ENCODE measurements at regions not wholly inside any gene's neighbourhood (a gene's known extent, or its start where the extent isn't known, plus 50 kb on each side); places are given as distances from the start of the nearest gene placed in this dataset.
A peak's percentile ranks its signal among the peaks of the same experiment; 100 is the strongest.
"Not testable (repeated sequence)": the region's sequence is repeated elsewhere in the genome, so short reads cannot be mapped to it uniquely, and the experiment has no call there.

GRCh38 chr17:27099266-27099665 is 194.6 kb upstream of the WSB1 start:
- DNase-seq = not testable (repeated sequence)

- not testable (repeated sequence) for DNase-seq
Measured at GRCh38 chr17:27104605-27105221, 189.2 kb upstream of the WSB1 start.

- DNase-seq = no peak
Measured at GRCh38 chr17:27105636-27106035, 188.3 kb upstream of the WSB1 start.

GRCh38 chr17:27106347-27106981 is 187.4 kb upstream of the WSB1 start:
- no peak for DNase-seq

- DNase-seq = no peak
Measured at GRCh38 chr17:27106982-27107360, 186.9 kb upstream of the WSB1 start.

GRCh38 chr17:27107386-27108328 is 186.3 kb upstream of the WSB1 start:
- DNase-seq = not testable (repeated sequence)

- DNase-seq = no peak
Measured at GRCh38 chr17:27109346-27109745, 184.6 kb upstream of the WSB1 start.

GRCh38 chr17:27153005-27153404 is 140.9 kb upstream of the WSB1 start:
- DNase-seq = no peak

- no peak for DNase-seq
Measured at GRCh38 chr17:27155866-27156265, 138.0 kb upstream of the WSB1 start.

GRCh38 chr17:27157297-27157696 is 136.6 kb upstream of the WSB1 start:
- DNase-seq = no peak

GRCh38 chr17:27157898-27158297 is 136.0 kb upstream of the WSB1 start:
- no peak for DNase-seq

- DNase-seq = no peak
Measured at GRCh38 chr17:27158382-27158781, 135.5 kb upstream of the WSB1 start.

GRCh38 chr17:27180322-27180721 is 113.6 kb upstream of the WSB1 start:
- DNase-seq = no peak

GRCh38 chr17:27181379-27181925 is 112.5 kb upstream of the WSB1 start:
- DNase-seq = not testable (repeated sequence)

GRCh38 chr17:27181935-27182334 is 112.0 kb upstream of the WSB1 start:
- DNase-seq = no peak

GRCh38 chr17:27197505-27197904 is 96.4 kb upstream of the WSB1 start:
- DNase-seq = peak in 1 of 2 experiments; percentile 10

GRCh38 chr17:27199948-27200347 is 94.0 kb upstream of the WSB1 start:
- no peak for DNase-seq

GRCh38 chr17:27200476-27200875 is 93.4 kb upstream of the WSB1 start:
- DNase-seq = no peak

- no peak for DNase-seq
Measured at GRCh38 chr17:27203241-27203640, 90.7 kb upstream of the WSB1 start.

GRCh38 chr17:27206447-27206846 is 87.5 kb upstream of the WSB1 start:
- DNase-seq = no peak

GRCh38 chr17:27207073-27207513 is 86.8 kb upstream of the WSB1 start:
- DNase-seq = no peak

- DNase-seq = not testable (repeated sequence)
Measured at GRCh38 chr17:27208370-27208769, 85.5 kb upstream of the WSB1 start.

- no peak for DNase-seq
Measured at GRCh38 chr17:27209316-27209715, 84.6 kb upstream of the WSB1 start.

All from NCI-H446 (cell line).